ENCODE measurements at regions not wholly inside any gene's neighbourhood (a gene's known extent, or its start where the extent isn't known, plus 50 kb on each side); places are given as distances from the start of the nearest gene placed in this dataset.

DNA sequence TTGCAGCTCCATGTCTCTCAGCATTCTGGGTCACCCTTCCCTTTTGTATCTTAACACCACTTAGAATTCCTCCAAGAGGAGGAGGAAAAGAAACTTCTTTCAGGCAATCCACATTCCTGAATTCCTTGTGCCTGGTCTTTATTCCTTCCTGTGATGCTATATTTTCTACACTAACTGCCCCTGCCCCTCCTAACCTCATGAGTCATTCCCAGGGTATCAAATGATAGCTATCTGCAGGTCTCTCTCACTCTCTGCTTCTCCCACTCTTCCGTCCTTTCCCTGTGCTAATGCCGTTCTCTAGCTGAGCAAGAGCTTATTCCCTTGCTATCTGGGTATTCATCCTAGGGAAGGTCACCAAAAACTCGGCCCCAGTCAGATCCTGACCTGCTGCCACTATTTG, 395.0 kb upstream of the TCF4 start:
- 69 to 70% methylated on average over 3 of the region's 3 CpGs for WGBS, 2 donors
- ATAC-seq (no peak), FAIRE-seq (no peak), DNase-seq (no peak)
- H3K4me1 ChIP-seq, result no peaks in the 10 kb centered on the region
- TF ChIP-seq, protein P1, sequence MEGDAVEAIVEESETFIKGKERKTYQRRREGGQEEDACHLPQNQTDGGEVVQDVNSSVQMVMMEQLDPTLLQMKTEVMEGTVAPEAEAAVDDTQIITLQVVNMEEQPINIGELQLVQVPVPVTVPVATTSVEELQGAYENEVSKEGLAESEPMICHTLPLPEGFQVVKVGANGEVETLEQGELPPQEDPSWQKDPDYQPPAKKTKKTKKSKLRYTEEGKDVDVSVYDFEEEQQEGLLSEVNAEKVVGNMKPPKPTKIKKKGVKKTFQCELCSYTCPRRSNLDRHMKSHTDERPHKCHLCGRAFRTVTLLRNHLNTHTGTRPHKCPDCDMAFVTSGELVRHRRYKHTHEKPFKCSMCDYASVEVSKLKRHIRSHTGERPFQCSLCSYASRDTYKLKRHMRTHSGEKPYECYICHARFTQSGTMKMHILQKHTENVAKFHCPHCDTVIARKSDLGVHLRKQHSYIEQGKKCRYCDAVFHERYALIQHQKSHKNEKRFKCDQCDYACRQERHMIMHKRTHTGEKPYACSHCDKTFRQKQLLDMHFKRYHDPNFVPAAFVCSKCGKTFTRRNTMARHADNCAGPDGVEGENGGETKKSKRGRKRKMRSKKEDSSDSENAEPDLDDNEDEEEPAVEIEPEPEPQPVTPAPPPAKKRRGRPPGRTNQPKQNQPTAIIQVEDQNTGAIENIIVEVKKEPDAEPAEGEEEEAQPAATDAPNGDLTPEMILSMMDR (IDR thresholded peaks at IDR 0.05), result no peak
- H3K4me3 ChIP-seq, result no peak overlapping the region
- no peak overlapping the region for H3K27ac ChIP-seq
- no peaks in the 10 kb centered on the region for H3K27me3 ChIP-seq
- intact Hi-C loops (cut with DNase I), result no loop called here
- no peaks in the 10 kb centered on the region for H3K36me3 ChIP-seq
- no peaks in the 10 kb centered on the region for H3K9me3 ChIP-seq

DNA sequence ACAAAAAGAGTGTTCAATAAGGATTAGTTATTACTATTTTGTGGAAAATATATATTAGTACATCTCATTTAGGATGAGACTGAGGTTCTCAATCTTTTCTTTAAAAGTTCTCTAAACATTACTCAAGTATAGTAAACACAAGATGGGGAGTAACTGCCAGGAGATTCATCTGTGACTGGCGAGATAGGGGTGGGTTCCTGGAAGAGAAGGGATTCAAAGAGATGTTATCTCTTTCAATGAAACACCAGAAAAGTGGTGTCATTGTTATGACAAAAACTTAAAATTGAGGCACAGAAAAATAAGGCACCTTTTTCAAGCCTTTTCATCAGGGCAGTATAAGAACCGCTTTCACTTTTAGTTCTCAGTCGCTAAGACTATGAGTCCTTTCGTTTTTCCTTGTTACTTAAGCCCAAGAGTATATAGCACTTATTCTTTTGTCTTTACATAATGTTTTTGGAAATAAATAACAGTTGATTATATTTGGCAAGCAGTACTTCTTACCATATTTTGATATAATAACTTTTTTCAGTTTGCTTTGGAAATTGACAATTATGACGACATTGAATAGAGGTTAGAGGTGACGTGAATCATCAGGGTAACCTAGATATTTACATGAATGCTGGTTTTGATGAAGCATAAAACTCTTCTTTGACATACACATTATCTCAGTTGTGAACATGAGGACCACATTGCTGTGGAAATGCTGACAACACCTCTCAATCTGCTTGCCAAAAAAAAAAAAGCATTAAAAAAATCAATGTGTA, 393.9 kb upstream of the TCF4 start:
- Histone ChIP-seq H3K36me3 (no peaks in the 10 kb centered on the region), H3K9me3 (no peaks in the 10 kb centered on the region), H3K27me3 (no peaks in the 10 kb centered on the region), H3K4me3 (no peak overlapping the region), H3K4me1 (no peaks in the 10 kb centered on the region), H3K27ac (no peak overlapping the region)
- FAIRE-seq (no peak), DNase-seq (no peak), ATAC-seq (no peak)
- 89 to 90% methylated on average over 6 of the region's 6 CpGs for WGBS, 2 donors
- TF ChIP-seq, protein P1 (IDR thresholded peaks at IDR 0.05), result no peak
- intact Hi-C loops (cut with DNase I), result no loop called here

DNA sequence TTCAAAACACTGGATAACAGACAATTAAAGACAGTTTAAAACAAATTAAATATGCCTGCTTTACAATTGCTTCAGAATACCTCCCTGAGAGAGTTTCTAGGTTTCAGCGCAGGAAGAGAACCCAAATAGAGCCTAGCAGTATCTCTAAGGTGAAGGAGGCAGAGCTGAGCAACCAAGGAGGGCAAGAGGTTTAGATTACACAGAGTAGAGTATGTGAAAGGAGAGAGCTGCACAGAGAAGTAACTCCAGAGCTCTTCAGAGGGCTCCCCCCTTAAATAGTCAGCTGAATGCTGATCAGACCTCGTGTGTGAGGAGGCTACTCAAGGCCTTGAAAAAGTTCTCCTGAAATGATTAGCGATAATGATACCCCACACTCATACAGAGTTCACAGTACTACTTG, 386.5 kb upstream of the TCF4 start:
- ATAC-seq, result no peak
- Histone ChIP-seq H3K27me3 (no peaks in the 10 kb centered on the region), H3K27ac (no peak overlapping the region), H3K36me3 (no peaks in the 10 kb centered on the region), H3K9me3 (no peaks in the 10 kb centered on the region), H3K4me3 (no peak overlapping the region), H3K4me1 (no peaks in the 10 kb centered on the region)
- TF ChIP-seq, protein P1 (IDR thresholded peaks at IDR 0.05), result no peak
- DNase-seq, result no peak
- 79 to 80% methylated on average over 3 of the region's 3 CpGs for WGBS, 2 donors
- no peak for FAIRE-seq
- intact Hi-C loops (cut with DNase I), result no loop called here

DNA sequence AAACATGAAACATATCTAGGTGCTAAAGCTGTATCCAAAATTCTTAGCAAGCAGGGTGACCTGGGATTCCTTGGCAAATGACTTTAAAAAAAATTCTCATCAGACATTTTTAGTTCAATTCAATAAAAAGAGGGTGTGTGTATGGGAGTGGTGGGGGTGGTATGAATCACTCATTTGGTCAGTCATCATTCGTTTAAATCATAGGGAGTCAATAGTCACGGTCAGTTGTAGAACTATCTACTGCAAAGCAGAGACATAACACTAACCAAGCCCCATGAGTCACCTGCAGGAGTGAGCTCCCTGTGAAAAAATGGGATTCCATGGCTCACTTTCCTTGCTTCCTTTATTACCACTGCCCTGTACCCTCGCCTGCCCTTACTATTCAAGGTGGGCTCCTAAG, 380.6 kb upstream of the TCF4 start:
- DNase-seq (no peak), FAIRE-seq (no peak), ATAC-seq (no peak)
- TF ChIP-seq, protein P1 (IDR thresholded peaks at IDR 0.05), result no peak
- 86 to 89% methylated on average over 3 of the region's 3 CpGs for WGBS, 2 donors
- intact Hi-C loops (cut with DNase I), result no loop called here
- no peak overlapping the region for H3K27ac ChIP-seq
- H3K4me1 ChIP-seq, result no peaks in the 10 kb centered on the region
- no peak overlapping the region for H3K4me3 ChIP-seq
- H3K27me3 ChIP-seq, result no peaks in the 10 kb centered on the region
- H3K9me3 ChIP-seq, result no peaks in the 10 kb centered on the region
- H3K36me3 ChIP-seq, result no peaks in the 10 kb centered on the region

DNA sequence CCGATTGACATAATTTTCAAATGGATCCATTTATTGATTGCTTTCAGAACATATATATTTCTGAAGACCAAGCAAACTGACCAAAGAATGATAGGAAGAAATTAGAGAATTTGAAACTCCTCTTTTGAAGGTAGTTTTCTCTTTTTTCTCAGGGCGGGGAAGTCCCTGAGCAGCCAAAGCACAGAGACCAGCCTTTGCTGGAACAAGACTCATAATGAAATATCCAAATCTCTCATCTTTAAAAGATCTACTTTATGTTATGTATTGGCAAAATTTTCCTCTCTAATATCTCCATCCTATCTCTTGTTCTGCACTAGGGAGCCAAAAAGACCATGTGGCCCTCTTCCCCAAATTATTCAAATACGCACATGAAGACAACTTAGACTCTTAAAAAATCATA, 379.0 kb upstream of the TCF4 start:
- H3K4me3 ChIP-seq, result no peak overlapping the region
- no peak overlapping the region for H3K27ac ChIP-seq
- H3K27me3 ChIP-seq, result no peaks in the 10 kb centered on the region
- no peaks in the 10 kb centered on the region for H3K4me1 ChIP-seq
- TF ChIP-seq, protein P1 (IDR thresholded peaks at IDR 0.05), result no peak
- 87 to 96% methylated on average over 3 of the region's 3 CpGs for WGBS, 2 donors
- H3K36me3 ChIP-seq, result no peaks in the 10 kb centered on the region
- ATAC-seq (no peak), FAIRE-seq (no peak), DNase-seq (no peak)
- H3K9me3 ChIP-seq, result no peaks in the 10 kb centered on the region
- intact Hi-C loops (cut with DNase I), result no loop called here

All from pancreas (tissue), 10 donors.